Natural killer cell (primary cell): ENCODE measurements at regions not wholly inside any gene's neighbourhood (a gene's known extent, or its start where the extent isn't known, plus 50 kb on each side); places are given as distances from the start of the nearest gene placed in this dataset.
"Not testable (repeated sequence)": the region's sequence is repeated elsewhere in the genome, so short reads cannot be mapped to it uniquely, and the experiment has no call there.

Experiments
- ATAC-seq, 3 donors: fragments of 150-1000 bp in 2 of 3; fragments of 200-7000 bp in 1 of 3; cut with Tn5 transposase; 1 replicate in 1 of 3; 2 replicates in 2 of 3; pipeline ENCODE4 v1.10.0; 2021; ENCODE audit warnings: mild to moderate bottlenecking in 2 of 3, moderate library complexity in 2 of 3
- DNase-seq, 2 donors: peaks; one replicate each; pipeline versions ENCODE4 v3.0.0 to v3.0.0-alpha.2; 2013 to 2021; ENCODE audit warnings: mixed read lengths in 1 of 2
- H3K27ac ChIP-seq: one replicate; pipeline ENCODE4 v1.5.1; 2013; ENCODE audit warnings: mild to moderate bottlenecking, low read length
- H3K27me3 ChIP-seq: one replicate; pipeline ENCODE4 v1.6.1; 2013; ENCODE audit warnings: low read length; ENCODE audit not compliant: control insufficient read depth, insufficient read depth
- H3K36me3 ChIP-seq: one replicate; pipeline ENCODE4 v1.6.1; 2013; ENCODE audit warnings: low read length; ENCODE audit not compliant: control insufficient read depth, insufficient read depth
- H3K4me1 ChIP-seq: one replicate; pipeline ENCODE4 v1.6.1; 2013; ENCODE audit warnings: low read length; ENCODE audit not compliant: control insufficient read depth, insufficient read depth
- H3K4me3 ChIP-seq: one replicate; pipeline ENCODE4 v1.5.1; 2013; ENCODE audit warnings: low read length
- H3K9me3 ChIP-seq: one replicate; pipeline ENCODE4 v1.6.1; 2013; ENCODE audit warnings: low read length; ENCODE audit not compliant: control insufficient read depth, insufficient read depth
- H3K27ac Mint-ChIP-seq, 2 donors: one replicate each; pipeline ENCODE4 v1.8.0; 2022; ENCODE audit warnings: mild to moderate bottlenecking in 2 of 2, mixed read lengths in 2 of 2, moderate library complexity in 1 of 2
- H3K27me3 Mint-ChIP-seq, 2 donors: one replicate each; pipeline ENCODE4 v1.8.0; 2022; ENCODE audit warnings: low read depth in 2 of 2, mixed read lengths in 2 of 2
- H3K36me3 Mint-ChIP-seq: one replicate; pipeline ENCODE4 v1.8.0; 2022; ENCODE audit warnings: mixed read lengths
- H3K4me1 Mint-ChIP-seq, 2 donors: one replicate each; pipeline ENCODE4 v1.8.0; 2022; ENCODE audit warnings: mixed read lengths in 2 of 2
- H3K4me3 Mint-ChIP-seq: one replicate; pipeline ENCODE4 v1.8.0; 2022; ENCODE audit warnings: mild to moderate bottlenecking, moderate library complexity, mixed read lengths
- H3K9me3 Mint-ChIP-seq, 2 donors: one replicate each; pipeline ENCODE4 v1.8.0; 2022; ENCODE audit warnings: mixed read lengths in 2 of 2
- CTCF ChIP-seq: fragments of 200-600 bp; IDR thresholded peaks from one replicate; pipeline ENCODE4 v1.8.0; 2022; ENCODE audit warnings: antibody characterized with exemption
- WGBS: methylation state at CpG from one replicate; pipeline ENCODE4 v1.1.7; 2013; ENCODE audit warnings: missing lambda C conversion rate; ENCODE audit not compliant: insufficient coverage; 5-methylcytosine and 5-hydroxymethylcytosine counted together
- intact Hi-C: fragments of 100-400 bp; cut with micrococcal nuclease; formaldehyde crosslinking; loops from one replicate; pipeline ENCODE4 v1.14.2; 2022

- DNase-seq (no peak), ATAC-seq (no peak)
- H3K27ac Mint-ChIP-seq: no peak overlapping the region
- peaks cover 11 to 16% of the 10 kb centered on the region in 2 donors for H3K4me1 Mint-ChIP-seq
- peaks cover 27 to 60% of the 10 kb centered on the region in 2 donors for H3K27me3 Mint-ChIP-seq
- H3K4me1 ChIP-seq: no peaks in the 10 kb centered on the region
- no peak overlapping the region for H3K27ac ChIP-seq
- no peaks in the 10 kb centered on the region for H3K36me3 Mint-ChIP-seq
- no peaks in the 10 kb centered on the region for H3K27me3 ChIP-seq
- H3K36me3 ChIP-seq: no peaks in the 10 kb centered on the region
- TF ChIP-seq CTCF: no peak
- intact Hi-C loops: no loop called here
- no peaks in the 10 kb centered on the region for H3K9me3 ChIP-seq
- H3K4me3 ChIP-seq: no peak overlapping the region
- no peaks in the 10 kb centered on the region for H3K9me3 Mint-ChIP-seq
- H3K4me3 Mint-ChIP-seq: peak overlapping the region; percentile 52
- 88% methylated on average over 1 of the region's 1 CpG for WGBS
Observed at GRCh38 chr7:39855325-39855674, 94.8 kb upstream of the CDK13 start.

- H3K27me3 ChIP-seq, H3K27ac Mint-ChIP-seq, H3K4me3 Mint-ChIP-seq, H3K4me3 ChIP-seq, H3K36me3 ChIP-seq, H3K4me1 Mint-ChIP-seq, H3K36me3 Mint-ChIP-seq, ATAC-seq, intact Hi-C loops, H3K4me1 ChIP-seq, H3K9me3 Mint-ChIP-seq, H3K9me3 ChIP-seq, H3K27ac ChIP-seq: not testable (repeated sequence)
- peak in 1 of 2 donors; percentile 12 for DNase-seq
- 100% methylated on average over 1 of the region's 3 CpGs for WGBS
- H3K27me3 Mint-ChIP-seq: peaks cover 6 to 34% of the 10 kb centered on the region in 2 donors
Observed at GRCh38 chr7:39863675-39864322, 86.3 kb upstream of the CDK13 start.

GRCh38 chr7:39869888-39870522 lies 80.1 kb upstream of the CDK13 start:
- not testable (repeated sequence) for H3K4me1 Mint-ChIP-seq
- WGBS: 90% methylated on average over 2 of the region's 5 CpGs

GRCh38 chr7:39871610-39872009 lies 78.4 kb upstream of the CDK13 start:
- H3K4me3 ChIP-seq, ATAC-seq, H3K36me3 ChIP-seq, H3K4me1 ChIP-seq, H3K27ac ChIP-seq, H3K4me3 Mint-ChIP-seq, H3K36me3 Mint-ChIP-seq, H3K27ac Mint-ChIP-seq, intact Hi-C loops, H3K9me3 Mint-ChIP-seq, H3K27me3 ChIP-seq, DNase-seq, H3K9me3 ChIP-seq, H3K4me1 Mint-ChIP-seq: not testable (repeated sequence)
- peaks cover 11 to 37% of the 10 kb centered on the region in 2 donors for H3K27me3 Mint-ChIP-seq
- 100% methylated on average over 2 of the region's 4 CpGs for WGBS

More at GRCh38 chr7:39869888-39870522, 80.1 kb upstream of the CDK13 start:
- H3K9me3 Mint-ChIP-seq, H3K27ac Mint-ChIP-seq, H3K9me3 ChIP-seq, ATAC-seq, H3K27ac ChIP-seq, H3K36me3 Mint-ChIP-seq, intact Hi-C loops, DNase-seq, H3K4me3 Mint-ChIP-seq, H3K4me1 ChIP-seq, H3K4me3 ChIP-seq, H3K36me3 ChIP-seq, H3K27me3 ChIP-seq: not testable (repeated sequence)
- H3K27me3 Mint-ChIP-seq: peaks cover 3 to 25% of the 10 kb centered on the region in 2 donors

- Histone ChIP-seq H3K27ac (no peak overlapping the region), H3K4me1 (no peaks in the 10 kb centered on the region), H3K36me3 (no peaks in the 10 kb centered on the region), H3K9me3 (peaks cover 18% of the 10 kb centered on the region), H3K4me3 (no peak overlapping the region), H3K27me3 (no peaks in the 10 kb centered on the region)
- Mint-ChIP-seq H3K4me1 (no peaks in the 10 kb centered on the region), H3K36me3 (peaks cover 9% of the 10 kb centered on the region), H3K27me3 (peaks cover 4 to 31% of the 10 kb centered on the region in 2 donors), H3K4me3 (no peak overlapping the region), H3K9me3 (peaks cover 0 to 2% of the 10 kb centered on the region in 2 donors), H3K27ac (no peak overlapping the region)
- intact Hi-C loops: no loop called here
- ATAC-seq: no peak
- TF ChIP-seq CTCF: no peak
- WGBS: 62% methylated on average over 1 of the region's 1 CpG
- no peak for DNase-seq
Observed at GRCh38 chr7:39880556-39880955, 69.5 kb upstream of the CDK13 start.
